Suprapubic skin (tissue), 4 donors: ENCODE measurements at regions not wholly inside any gene's neighbourhood (a gene's known extent, or its start where the extent isn't known, plus 50 kb on each side); places are given as distances from the start of the nearest gene placed in this dataset.

Experiments
- CTCF ChIP-seq, 2 donors: fragments of 200-600 bp in 1 of 2; fragments of 450-650 bp in 1 of 2; sonication (generic) in 1 of 2; IDR thresholded peaks; one replicate each; pipeline ENCODE4 v1.5.1; 2016 to 2019; ENCODE audit warnings: antibody characterized with exemption in 2 of 2, mild to moderate bottlenecking in 1 of 2, moderate library complexity in 1 of 2
- EP300 ChIP-seq: sonication (generic); formaldehyde crosslinking; IDR thresholded peaks from one replicate; pipeline ENCODE4 v1.6.1; 2017; ENCODE audit warnings: antibody characterized with exemption
- POLR2A ChIP-seq, 2 donors: fragments of 450-650 bp; IDR thresholded peaks; one replicate each; pipeline ENCODE4 v1.6.1; 2017; ENCODE audit warnings: antibody characterized with exemption in 2 of 2, mild to moderate bottlenecking in 2 of 2, moderate library complexity in 2 of 2
- POLR2AphosphoS5 ChIP-seq, 3 donors: sonication (generic); formaldehyde crosslinking; IDR thresholded peaks; one replicate each; pipeline ENCODE4 v1.6.1; 2017; ENCODE audit warnings: antibody characterized with exemption in 3 of 3

GRCh38 chrX:3940000-3940610 is 226.7 kb upstream of the PRKX start:
- TF ChIP-seq CTCF (IDR thresholded peaks at IDR 0.05) (no peak), POLR2A (IDR thresholded peaks at IDR 0.05) (no peak), EP300 (no peak), POLR2AphosphoS5 (IDR thresholded peaks at IDR 0.05) (no peak)
